HG02759 (cell line): ENCODE measurements at regions not wholly inside any gene's neighbourhood (a gene's known extent, or its start where the extent isn't known, plus 50 kb on each side); places are given as distances from the start of the nearest gene placed in this dataset.
"Not testable (repeated sequence)": the region's sequence is repeated elsewhere in the genome, so short reads cannot be mapped to it uniquely, and the experiment has no call there.

Source experiments
- ATAC-seq: cut with Tn5 transposase; IDR thresholded peaks from one replicate; pipeline ENCODE4 v1.9.1; 2021; ENCODE audit warnings: mild to moderate bottlenecking, moderate library complexity; ENCODE audit not compliant: unreplicated experiment

GRCh38 chr11:87971354-87971753 lies 203.9 kb downstream of the RAB38 start:
- no peak for ATAC-seq

GRCh38 chr11:87970762-87971161 lies 204.5 kb downstream of the RAB38 start:
- ATAC-seq, result no peak

- no peak for ATAC-seq
Measured at GRCh38 chr11:87967459-87967858, 207.8 kb downstream of the RAB38 start.

- no peak for ATAC-seq
Measured at GRCh38 chr11:87966694-87967093, 208.5 kb downstream of the RAB38 start.

GRCh38 chr11:87966216-87966615 lies 209.0 kb downstream of the RAB38 start:
- no peak for ATAC-seq

GRCh38 chr11:87961606-87962005 lies 213.6 kb downstream of the RAB38 start:
- no peak for ATAC-seq

GRCh38 chr11:87957961-87958360 lies 217.3 kb downstream of the RAB38 start:
- ATAC-seq, result no peak

- ATAC-seq, result no peak
Measured at GRCh38 chr11:87954476-87954875, 220.8 kb downstream of the RAB38 start.

GRCh38 chr11:87942786-87943185 lies 232.5 kb downstream of the RAB38 start:
- ATAC-seq, result no peak

- no peak for ATAC-seq
Measured at GRCh38 chr11:87934182-87934581, 241.1 kb downstream of the RAB38 start.

- ATAC-seq, result no peak
Measured at GRCh38 chr11:87926250-87926970, 248.8 kb downstream of the RAB38 start.

GRCh38 chr11:87924125-87924524 lies 251.1 kb downstream of the RAB38 start:
- no peak for ATAC-seq

- no peak for ATAC-seq
Measured at GRCh38 chr11:87917111-87917510, 258.1 kb downstream of the RAB38 start.

- ATAC-seq, result no peak
Measured at GRCh38 chr11:87909178-87909577, 266.1 kb downstream of the RAB38 start.

GRCh38 chr11:87908086-87908485 lies 267.2 kb downstream of the RAB38 start:
- ATAC-seq, result no peak

- no peak for ATAC-seq
Measured at GRCh38 chr11:87903345-87903744, 271.9 kb downstream of the RAB38 start.

- ATAC-seq, result no peak
Measured at GRCh38 chr11:87901341-87901740, 273.9 kb downstream of the RAB38 start.

GRCh38 chr11:87897921-87898320 lies 277.3 kb downstream of the RAB38 start:
- ATAC-seq, result no peak

- ATAC-seq, result no peak
Measured at GRCh38 chr11:87897071-87897470, 278.2 kb downstream of the RAB38 start.

- ATAC-seq, result no peak
Measured at GRCh38 chr11:87894961-87895360, 280.3 kb downstream of the RAB38 start.

GRCh38 chr11:87892291-87892690 lies 283.0 kb downstream of the RAB38 start:
- no peak for ATAC-seq

GRCh38 chr11:87889126-87889525 lies 286.1 kb downstream of the RAB38 start:
- no peak for ATAC-seq

GRCh38 chr11:87885084-87885483 lies 290.2 kb downstream of the RAB38 start:
- not testable (repeated sequence) for ATAC-seq
